ENCODE measurements at regions not wholly inside any gene's neighbourhood (a gene's known extent, or its start where the extent isn't known, plus 50 kb on each side); places are given as distances from the start of the nearest gene placed in this dataset.

DNA sequence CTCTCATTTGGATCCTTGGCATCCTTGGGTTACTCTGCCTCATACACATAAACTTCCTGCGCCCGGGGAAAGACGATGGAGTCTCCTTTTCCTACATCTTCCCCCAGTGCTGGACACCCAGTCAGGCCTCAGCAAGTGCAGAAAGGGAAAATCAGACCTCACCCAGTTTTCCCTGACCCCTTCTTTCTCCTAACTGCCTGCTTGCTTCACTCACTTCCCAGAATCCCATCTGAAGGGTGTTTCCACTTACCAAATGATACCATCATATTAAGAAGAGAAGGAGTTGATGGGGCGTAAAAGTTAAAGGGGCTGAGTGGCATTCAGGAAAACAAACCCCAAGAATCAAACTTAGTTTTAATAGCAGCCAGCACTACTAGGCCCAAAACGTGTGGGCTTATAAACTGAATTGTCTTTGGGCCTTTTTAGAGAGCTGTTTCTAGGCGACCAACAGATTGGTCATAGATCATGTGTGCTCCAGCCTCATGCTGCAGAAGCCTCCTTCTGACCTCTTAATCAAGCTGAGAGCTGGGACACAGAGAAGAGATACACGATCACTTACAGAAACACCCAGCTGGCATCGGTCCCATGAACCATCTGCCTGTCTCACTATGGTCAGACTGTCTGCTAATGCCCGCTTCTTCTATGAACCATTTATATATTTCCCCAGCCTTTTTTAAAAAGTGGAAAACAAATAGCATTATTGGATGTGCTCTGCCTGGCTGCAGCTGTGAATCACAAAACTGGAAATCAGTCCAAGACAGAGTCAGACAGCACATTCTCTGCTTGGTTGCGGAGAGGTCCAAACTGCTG is 165.7 kb upstream of the SLC14A2 start:
- H3K27me3 Mint-ChIP-seq (ENCODE audit: low read depth), result peaks cover under 1% of the 10 kb centered on the region
- CTCF ChIA-PET, result no interaction called here

GRCh38 chr18:45456090-45457021 is 158.9 kb upstream of the SLC14A2 start:
- H3K27me3 Mint-ChIP-seq (ENCODE audit: low read depth), result peaks cover 3% of the 10 kb centered on the region
- H3K36me3 Mint-ChIP-seq (ENCODE audit: low read depth), result no peaks in the 10 kb centered on the region
- H3K27ac Mint-ChIP-seq, result no peak overlapping the region
- H3K4me3 Mint-ChIP-seq, result no peak overlapping the region
- peaks cover 4% of the 10 kb centered on the region for H3K9me3 Mint-ChIP-seq
- DNase-seq, result no peak
- intact Hi-C loops (cut with micrococcal nuclease), result no loop called here
- CTCF ChIA-PET, result no interaction called here
- H3K4me1 Mint-ChIP-seq (ENCODE audit: low read depth), result no peaks in the 10 kb centered on the region

More for the DNA sequence above, 165.7 kb upstream of the SLC14A2 start:
- Mint-ChIP-seq H3K9me3 (peaks cover 2% of the 10 kb centered on the region), H3K36me3 (ENCODE audit: low read depth) (no peaks in the 10 kb centered on the region), H3K4me1 (ENCODE audit: low read depth) (no peaks in the 10 kb centered on the region), H3K27ac (no peak overlapping the region), H3K4me3 (no peak overlapping the region)
- DNase-seq, result no peak
- intact Hi-C loops (cut with micrococcal nuclease), result no loop called here

- Mint-ChIP-seq H3K36me3 (ENCODE audit: low read depth) (no peaks in the 10 kb centered on the region), H3K4me3 (no peak overlapping the region), H3K27me3 (ENCODE audit: low read depth) (peaks cover 5% of the 10 kb centered on the region), H3K9me3 (peaks cover 4% of the 10 kb centered on the region), H3K4me1 (ENCODE audit: low read depth) (no peaks in the 10 kb centered on the region), H3K27ac (no peak overlapping the region)
- no peak for DNase-seq
- intact Hi-C loops (cut with micrococcal nuclease), result no loop called here
- CTCF ChIA-PET, result no interaction called here
Observed at GRCh38 chr18:45458033-45458432, 157.2 kb upstream of the SLC14A2 start.

- Mint-ChIP-seq H3K4me1 (ENCODE audit: low read depth) (no peaks in the 10 kb centered on the region), H3K27ac (no peak overlapping the region), H3K9me3 (no peaks in the 10 kb centered on the region), H3K4me3 (no peak overlapping the region), H3K27me3 (ENCODE audit: low read depth) (peaks cover 5% of the 10 kb centered on the region), H3K36me3 (ENCODE audit: low read depth) (no peaks in the 10 kb centered on the region)
- intact Hi-C loops (cut with micrococcal nuclease), result no loop called here
- CTCF ChIA-PET, result no interaction called here
- no peak for DNase-seq
Observed at GRCh38 chr18:45462179-45462578, 153.1 kb upstream of the SLC14A2 start.

DNA sequence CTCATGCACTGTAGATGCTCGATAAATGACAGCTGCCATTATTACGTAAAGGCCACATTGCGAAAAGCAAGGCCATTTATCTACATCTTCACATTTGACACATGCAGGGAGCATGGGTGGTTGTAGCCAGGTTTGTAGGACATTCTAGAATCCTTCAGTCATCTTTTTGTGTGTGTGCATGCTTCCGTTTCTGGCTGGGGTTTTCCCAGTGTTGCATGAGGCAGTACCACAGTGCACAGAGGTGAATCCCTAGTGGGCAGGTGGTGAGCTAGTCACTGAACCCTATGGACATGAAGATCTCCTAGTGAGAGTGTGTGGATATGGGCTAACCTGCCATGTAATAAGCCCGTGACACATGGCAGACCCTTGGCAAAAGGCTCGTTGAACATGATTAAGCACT is 151.8 kb upstream of the SLC14A2 start:
- DNase-seq, result no peak
- Mint-ChIP-seq H3K36me3 (ENCODE audit: low read depth) (no peaks in the 10 kb centered on the region), H3K4me3 (no peak overlapping the region), H3K9me3 (no peaks in the 10 kb centered on the region), H3K27ac (no peak overlapping the region), H3K4me1 (ENCODE audit: low read depth) (no peaks in the 10 kb centered on the region), H3K27me3 (ENCODE audit: low read depth) (peaks cover 5% of the 10 kb centered on the region)
- CTCF ChIA-PET, result interaction anchor here (0.6 kb wide), 1 partner anchor 260 kb away, joined by 4 read pairs; no protein-coding TSS in a partner anchor
- intact Hi-C loops (cut with micrococcal nuclease), result no loop called here

DNA sequence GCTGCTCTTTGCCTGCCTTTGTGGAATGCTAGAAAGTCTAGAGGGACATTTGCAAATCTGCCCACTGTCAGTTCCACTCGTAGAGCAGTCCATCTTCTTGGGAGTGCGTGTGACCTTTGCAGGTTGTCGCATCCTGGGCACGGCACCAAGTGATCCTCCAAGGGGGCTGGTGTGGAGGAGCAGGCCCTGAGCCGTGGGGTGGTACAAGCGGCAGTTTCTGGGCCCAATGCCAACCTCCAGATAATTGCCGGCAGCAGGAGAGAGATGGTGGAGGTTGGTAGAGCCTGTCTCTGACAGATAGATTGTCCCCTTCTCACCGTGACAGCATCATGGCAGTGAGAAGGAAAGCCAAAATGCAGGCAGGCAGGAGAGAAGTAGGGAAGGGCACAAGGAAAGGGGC is 150.7 kb upstream of the SLC14A2 start:
- no peaks in the 10 kb centered on the region for H3K36me3 Mint-ChIP-seq (ENCODE audit: low read depth)

DNA sequence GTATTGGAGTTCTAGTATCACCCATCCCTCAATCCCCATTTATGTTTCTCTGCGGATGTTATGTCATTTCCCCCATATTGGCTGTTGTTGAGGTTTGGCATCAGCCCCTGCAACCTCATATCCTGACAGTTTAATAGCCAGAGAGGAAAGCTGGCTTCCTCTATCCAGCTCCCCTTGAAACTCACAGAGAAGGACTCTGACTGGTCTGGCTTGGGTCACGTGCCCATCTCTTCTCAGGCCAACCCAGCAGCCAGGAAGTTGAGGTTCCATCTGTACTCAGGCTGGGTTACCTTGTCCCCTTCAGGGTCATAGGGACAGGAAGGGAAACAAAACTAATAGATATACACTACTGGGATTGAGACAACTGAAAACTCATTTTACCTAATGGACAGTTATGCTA is 148.0 kb upstream of the SLC14A2 start:
- Mint-ChIP-seq H3K27me3 (ENCODE audit: low read depth) (peaks cover 2% of the 10 kb centered on the region), H3K27ac (no peak overlapping the region), H3K9me3 (no peaks in the 10 kb centered on the region), H3K4me1 (ENCODE audit: low read depth) (no peaks in the 10 kb centered on the region), H3K4me3 (no peak overlapping the region), H3K36me3 (ENCODE audit: low read depth) (no peaks in the 10 kb centered on the region)
- intact Hi-C loops (cut with micrococcal nuclease), result no loop called here
- CTCF ChIA-PET, result no interaction called here
- DNase-seq, result no peak

More for the DNA sequence above, 150.7 kb upstream of the SLC14A2 start:
- DNase-seq, result no peak
- no peak overlapping the region for H3K4me3 Mint-ChIP-seq
- intact Hi-C loops (cut with micrococcal nuclease), result no loop called here
- H3K9me3 Mint-ChIP-seq, result no peaks in the 10 kb centered on the region
- peaks cover 5% of the 10 kb centered on the region for H3K27me3 Mint-ChIP-seq (ENCODE audit: low read depth)
- H3K27ac Mint-ChIP-seq, result no peak overlapping the region
- CTCF ChIA-PET, result no interaction called here
- H3K4me1 Mint-ChIP-seq (ENCODE audit: low read depth), result no peaks in the 10 kb centered on the region

DNA sequence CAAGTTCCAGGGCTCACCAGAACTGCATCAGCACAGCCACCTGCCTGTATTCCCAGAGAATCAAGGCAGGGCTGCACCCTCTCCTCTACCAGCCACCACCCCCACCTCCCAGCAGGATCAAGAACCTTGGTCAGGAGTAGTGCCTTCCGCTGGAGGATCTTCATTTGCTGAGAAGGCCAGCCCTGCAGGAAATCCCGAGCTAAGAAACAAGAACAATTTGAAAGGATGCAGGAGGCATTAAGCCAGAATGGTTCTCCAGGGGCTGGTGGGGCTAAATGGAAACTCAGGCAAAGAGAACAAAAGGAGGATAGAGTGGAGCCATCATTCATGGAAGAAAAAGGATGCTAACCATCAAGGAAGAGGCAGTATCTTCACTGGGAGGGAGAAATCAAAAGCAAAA is 147.3 kb upstream of the SLC14A2 start:
- Mint-ChIP-seq H3K4me1 (ENCODE audit: low read depth) (no peaks in the 10 kb centered on the region), H3K27ac (no peak overlapping the region), H3K36me3 (ENCODE audit: low read depth) (no peaks in the 10 kb centered on the region), H3K27me3 (ENCODE audit: low read depth) (peaks cover 2% of the 10 kb centered on the region), H3K9me3 (no peaks in the 10 kb centered on the region), H3K4me3 (no peak overlapping the region)
- DNase-seq, result no peak
- CTCF ChIA-PET, result interaction anchor here (0.7 kb wide), 1 partner anchor 141 kb away, joined by 3 read pairs; no protein-coding TSS in a partner anchor
- intact Hi-C loops (cut with micrococcal nuclease), result no loop called here

DNA sequence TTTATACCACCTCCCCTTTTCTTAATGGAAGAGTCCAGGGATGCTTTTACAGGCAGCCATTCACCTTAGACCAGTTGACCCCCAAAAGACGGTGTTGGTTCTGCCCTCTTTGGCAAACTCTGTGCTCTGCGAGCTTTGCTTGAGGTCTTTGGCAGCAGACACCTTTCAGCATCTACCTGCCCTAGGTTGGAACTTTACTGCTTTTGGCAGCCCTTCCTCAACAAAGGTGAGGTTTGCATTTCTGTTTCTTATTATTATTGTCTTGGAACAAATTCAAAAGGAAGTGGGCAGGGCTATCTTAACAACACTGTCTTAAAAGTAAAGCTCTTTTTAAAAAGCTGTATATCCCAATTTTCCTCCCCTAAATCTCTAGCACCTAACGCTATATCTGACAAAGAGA is 136.4 kb upstream of the SLC14A2 start:
- H3K27ac Mint-ChIP-seq, result no peak overlapping the region
- no peak for DNase-seq
- CTCF ChIA-PET, result interaction anchor here (0.6 kb wide), 3 partner anchors 19 to 266 kb away, joined by 3 to 7 read pairs (median 3); no protein-coding TSS in a partner anchor

DNA sequence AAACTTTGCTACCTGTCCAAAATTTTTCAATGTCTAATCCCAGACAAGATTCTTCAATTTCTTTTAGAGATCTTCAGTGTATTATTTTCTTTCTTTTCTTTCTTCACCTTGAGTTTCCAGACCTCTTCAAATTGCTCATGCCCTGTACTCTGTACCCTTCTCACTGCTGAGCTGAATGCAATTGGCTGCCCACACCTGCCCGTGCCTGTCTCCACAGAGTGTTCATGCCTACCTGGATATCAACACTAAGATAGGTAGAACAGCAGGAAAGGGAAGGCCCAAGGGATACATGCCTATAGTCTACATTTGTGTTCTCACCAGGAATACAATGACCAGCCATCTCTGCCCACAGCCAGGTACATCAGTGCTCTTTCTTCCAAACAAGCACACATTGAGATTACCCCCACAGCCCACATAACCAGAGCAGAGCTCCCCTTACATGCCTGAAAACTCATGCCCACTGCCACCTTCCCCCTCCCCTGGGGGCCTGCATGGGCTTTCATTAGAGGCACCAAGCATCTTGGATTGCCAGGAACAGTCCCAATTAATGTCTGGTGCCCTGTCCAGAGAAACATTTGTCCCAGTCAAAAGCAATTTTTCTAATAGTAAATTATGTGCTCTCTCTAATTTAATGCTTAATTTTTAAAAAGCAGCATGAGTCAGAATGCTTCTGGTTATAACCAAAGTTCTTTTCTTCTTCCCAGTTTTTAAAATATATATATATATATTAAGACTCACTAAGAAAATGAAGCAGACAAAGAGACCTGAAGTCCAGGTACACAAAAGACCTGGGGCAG is 134.9 kb upstream of the SLC14A2 start:
- Mint-ChIP-seq H3K9me3 (no peaks in the 10 kb centered on the region), H3K4me1 (ENCODE audit: low read depth) (no peaks in the 10 kb centered on the region), H3K36me3 (ENCODE audit: low read depth) (no peaks in the 10 kb centered on the region), H3K27ac (no peak overlapping the region), H3K4me3 (no peak overlapping the region), H3K27me3 (ENCODE audit: low read depth) (peaks cover 12% of the 10 kb centered on the region)
- intact Hi-C loops (cut with micrococcal nuclease), result no loop called here
- no peak for DNase-seq
- CTCF ChIA-PET, result no interaction called here

More for the DNA sequence above, 136.4 kb upstream of the SLC14A2 start:
- Mint-ChIP-seq H3K36me3 (ENCODE audit: low read depth) (no peaks in the 10 kb centered on the region), H3K4me3 (no peak overlapping the region), H3K4me1 (ENCODE audit: low read depth) (no peaks in the 10 kb centered on the region), H3K9me3 (peaks cover 2% of the 10 kb centered on the region), H3K27me3 (ENCODE audit: low read depth) (peaks cover 12% of the 10 kb centered on the region)
- intact Hi-C loops (cut with micrococcal nuclease), result no loop called here

DNA sequence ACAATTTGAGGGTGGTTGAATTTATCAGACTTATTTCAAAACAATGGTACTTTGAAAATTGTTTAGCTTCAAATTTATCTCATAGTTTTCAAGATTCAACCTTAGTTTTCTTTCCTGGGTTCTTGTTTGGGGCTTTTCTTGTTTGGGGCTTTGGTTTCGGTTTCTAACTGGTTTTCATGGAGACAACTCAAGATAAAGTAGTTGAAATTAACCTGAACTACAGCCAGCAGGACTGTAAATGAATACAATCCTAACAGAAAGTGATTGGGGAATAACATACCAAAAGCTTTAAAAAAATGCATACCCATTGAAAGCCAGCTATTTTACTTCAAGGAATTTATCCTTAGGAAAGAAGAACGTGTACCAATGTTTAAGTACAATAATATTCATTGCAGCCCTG is 133.5 kb upstream of the SLC14A2 start:
- Mint-ChIP-seq H3K36me3 (ENCODE audit: low read depth) (no peaks in the 10 kb centered on the region), H3K4me1 (ENCODE audit: low read depth) (no peaks in the 10 kb centered on the region), H3K9me3 (no peaks in the 10 kb centered on the region), H3K4me3 (no peak overlapping the region), H3K27me3 (ENCODE audit: low read depth) (peaks cover 14% of the 10 kb centered on the region), H3K27ac (no peak overlapping the region)
- CTCF ChIA-PET, result no interaction called here
- DNase-seq, result no peak
- intact Hi-C loops (cut with micrococcal nuclease), result no loop called here

DNA sequence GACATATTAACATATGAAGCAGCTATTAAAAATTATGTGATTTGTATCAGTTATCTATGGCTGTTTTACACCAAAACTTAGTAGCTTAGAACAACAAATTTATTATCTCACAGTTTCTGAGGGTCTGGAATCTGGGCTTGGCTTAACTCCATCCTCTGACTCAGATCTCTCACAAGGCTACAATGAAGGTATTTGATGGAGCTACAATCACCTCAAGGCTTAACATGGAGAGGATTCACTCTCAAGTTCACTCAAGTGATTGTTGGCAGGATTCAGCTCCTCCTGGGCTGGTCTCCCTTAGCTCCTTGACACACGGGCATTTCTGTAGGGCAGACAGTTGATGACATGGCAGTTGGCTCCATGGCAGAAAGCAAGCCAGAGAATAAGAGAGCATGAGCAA is 133.0 kb upstream of the SLC14A2 start:
- no peak for DNase-seq
- H3K9me3 Mint-ChIP-seq, result no peaks in the 10 kb centered on the region
- H3K36me3 Mint-ChIP-seq (ENCODE audit: low read depth), result no peaks in the 10 kb centered on the region
- H3K4me1 Mint-ChIP-seq (ENCODE audit: low read depth), result no peaks in the 10 kb centered on the region
- no peak overlapping the region for H3K4me3 Mint-ChIP-seq
- intact Hi-C loops (cut with micrococcal nuclease), result no loop called here
- CTCF ChIA-PET, result no interaction called here
- no peak overlapping the region for H3K27ac Mint-ChIP-seq
- H3K27me3 Mint-ChIP-seq (ENCODE audit: low read depth), result peaks cover 12% of the 10 kb centered on the region
